ENCODE measurements at regions not wholly inside any gene's neighbourhood (a gene's known extent, or its start where the extent isn't known, plus 50 kb on each side); places are given as distances from the start of the nearest gene placed in this dataset.

DNA sequence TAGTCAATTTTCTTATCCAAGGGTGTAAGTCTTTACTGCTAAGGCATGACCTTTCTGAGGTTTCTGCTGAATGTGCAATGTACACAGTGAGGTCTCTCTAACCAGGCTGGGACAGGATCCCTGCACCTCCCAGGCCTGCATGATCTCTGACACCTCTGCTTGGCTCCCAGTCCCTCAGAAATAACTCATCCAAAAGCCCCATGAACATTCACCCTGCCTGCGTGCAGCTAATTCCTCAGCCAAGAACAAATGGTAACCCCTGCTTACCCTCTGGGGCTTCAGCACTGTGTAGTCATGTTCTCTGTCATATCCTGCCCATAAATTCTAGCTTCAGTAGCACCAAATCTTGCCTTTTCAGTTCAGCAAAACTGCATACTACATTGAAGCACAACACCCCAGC lies 1146.3 kb upstream of the MIR17HG start:
- TF ChIP-seq GATA3 (IDR thresholded peaks at IDR 0.05; ENCODE audit: low read depth, low read length) = no peak
- no peak for TF ChIP-seq GATA2 (IDR thresholded peaks at IDR 0.05; ENCODE audit: low read depth, low read length)

DNA sequence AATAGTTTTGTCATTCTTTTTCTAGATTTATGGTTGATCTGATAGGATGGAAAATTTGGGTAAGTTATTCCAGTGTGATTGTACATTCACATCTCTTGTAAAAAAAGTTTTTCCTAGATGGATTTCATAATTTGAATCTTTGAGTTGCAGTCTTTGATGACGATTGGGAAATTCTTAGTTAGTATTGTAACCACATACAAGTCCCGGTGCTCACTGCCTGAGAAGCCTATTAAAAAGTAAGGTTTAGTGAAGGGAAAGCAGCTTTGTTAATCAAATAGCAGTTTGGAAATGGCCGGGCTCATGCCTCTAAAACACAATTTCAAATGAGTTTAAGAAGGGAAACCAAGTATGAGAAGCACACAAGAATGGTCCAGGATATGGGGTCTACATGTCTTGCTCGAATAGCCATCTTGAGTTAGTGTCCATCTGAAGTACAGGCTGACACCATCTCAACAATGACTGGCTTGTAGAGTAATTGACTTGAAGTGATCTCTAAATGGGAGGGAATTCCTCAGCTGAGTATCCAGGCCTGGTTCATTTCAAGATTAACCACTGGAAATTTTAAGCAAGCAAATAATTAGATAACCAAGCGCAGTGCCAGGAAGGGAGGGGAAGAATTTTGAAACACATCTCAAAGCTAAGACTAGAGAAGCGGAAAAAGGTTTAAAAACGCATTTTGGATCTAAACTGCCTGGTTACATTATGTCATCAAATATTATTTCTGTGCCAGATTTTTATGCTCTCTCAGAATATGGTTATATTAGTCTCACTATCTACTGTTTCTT lies 1145.6 kb upstream of the MIR17HG start:
- no peak for TF ChIP-seq GATA2 (IDR thresholded peaks at IDR 0.05; ENCODE audit: low read depth, low read length)
- TF ChIP-seq GATA3 (IDR thresholded peaks at IDR 0.05; ENCODE audit: low read depth, low read length) = no peak

DNA sequence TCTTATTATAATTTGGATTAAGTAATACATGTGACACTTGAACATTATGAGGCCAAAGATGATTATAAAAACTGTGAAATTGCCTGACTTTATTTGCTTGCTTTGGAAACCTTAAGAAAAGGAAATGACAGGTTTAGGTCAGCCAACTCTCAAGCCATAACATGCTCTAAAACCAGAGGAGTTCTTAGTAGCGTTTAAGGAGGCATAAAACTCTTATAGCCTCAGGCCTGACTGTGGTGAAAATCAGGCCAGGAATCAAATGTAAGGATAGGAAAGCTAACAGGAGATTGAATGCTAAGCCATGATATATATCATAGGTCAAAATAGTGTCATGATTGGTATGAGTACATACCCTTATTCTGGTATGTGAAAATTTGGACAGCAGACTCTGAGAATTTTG lies 1142.4 kb upstream of the MIR17HG start:
- no peak for TF ChIP-seq GATA3 (IDR thresholded peaks at IDR 0.05; ENCODE audit: low read depth, low read length)
- no peak for TF ChIP-seq GATA2 (IDR thresholded peaks at IDR 0.05; ENCODE audit: low read depth, low read length)

DNA sequence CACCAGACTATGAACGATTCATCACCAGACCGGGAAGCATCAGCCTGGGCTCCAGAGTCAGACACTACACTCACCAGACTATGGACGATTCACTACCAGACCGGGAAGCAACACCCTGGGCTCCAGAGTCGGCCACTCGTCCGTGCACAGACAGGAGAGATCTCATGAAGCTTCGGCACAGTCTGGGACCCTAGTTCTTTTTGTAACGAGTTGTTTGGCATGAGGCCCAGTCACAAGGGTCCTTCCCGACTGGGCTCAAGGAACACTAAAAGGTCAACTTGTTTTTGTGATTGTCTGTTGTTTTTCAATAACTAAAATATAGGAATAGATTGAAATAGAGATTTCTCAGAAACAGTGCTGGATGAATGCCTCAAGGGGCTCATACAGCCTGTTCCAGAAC lies 1141.6 kb upstream of the MIR17HG start:
- no peak for TF ChIP-seq GATA2 (IDR thresholded peaks at IDR 0.05; ENCODE audit: low read depth, low read length)
- no peak for TF ChIP-seq GATA3 (IDR thresholded peaks at IDR 0.05; ENCODE audit: low read depth, low read length)

DNA sequence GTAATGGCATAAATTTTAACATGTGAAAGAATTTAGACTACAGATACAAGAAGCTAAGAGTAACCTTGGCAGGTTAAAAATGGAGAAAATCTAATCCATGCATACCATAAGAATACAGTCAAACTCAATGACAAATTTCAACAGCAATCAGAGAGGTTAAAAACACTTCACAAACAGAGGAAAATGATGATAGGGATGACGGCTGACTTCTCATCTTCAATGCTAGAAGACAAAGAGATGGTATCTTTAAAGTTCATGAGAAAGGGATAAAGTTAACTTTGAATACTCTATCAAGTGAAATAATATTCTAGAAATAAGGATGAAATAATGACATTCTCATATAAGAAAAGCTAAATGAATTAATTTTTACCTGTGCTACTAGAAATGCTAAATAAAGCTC lies 1130.2 kb upstream of the MIR17HG start:
- TF ChIP-seq GATA2 (IDR thresholded peaks at IDR 0.05; ENCODE audit: low read depth, low read length) = no peak
- TF ChIP-seq GATA3 (IDR thresholded peaks at IDR 0.05; ENCODE audit: low read depth, low read length) = no peak

DNA sequence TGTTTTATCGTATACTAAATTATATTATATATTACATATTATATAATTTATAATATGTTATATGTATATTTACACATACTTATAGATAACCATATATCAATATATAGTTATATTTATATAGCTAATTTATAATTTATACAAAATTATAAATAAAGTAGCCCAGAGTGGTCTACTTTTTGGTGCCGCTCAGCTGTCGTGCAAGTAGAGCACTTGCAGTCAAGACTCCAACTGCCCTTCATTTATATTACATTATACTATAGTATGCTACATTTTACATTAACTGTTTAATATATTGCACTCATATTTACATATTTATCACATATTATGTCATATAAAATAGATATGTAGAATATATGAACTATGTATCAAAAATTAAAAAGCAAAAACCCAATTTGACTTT lies 1124.7 kb upstream of the MIR17HG start:
- no peak for TF ChIP-seq GATA3 (IDR thresholded peaks at IDR 0.05; ENCODE audit: low read depth, low read length)
- TF ChIP-seq GATA2 (IDR thresholded peaks at IDR 0.05; ENCODE audit: low read depth, low read length) = no peak

DNA sequence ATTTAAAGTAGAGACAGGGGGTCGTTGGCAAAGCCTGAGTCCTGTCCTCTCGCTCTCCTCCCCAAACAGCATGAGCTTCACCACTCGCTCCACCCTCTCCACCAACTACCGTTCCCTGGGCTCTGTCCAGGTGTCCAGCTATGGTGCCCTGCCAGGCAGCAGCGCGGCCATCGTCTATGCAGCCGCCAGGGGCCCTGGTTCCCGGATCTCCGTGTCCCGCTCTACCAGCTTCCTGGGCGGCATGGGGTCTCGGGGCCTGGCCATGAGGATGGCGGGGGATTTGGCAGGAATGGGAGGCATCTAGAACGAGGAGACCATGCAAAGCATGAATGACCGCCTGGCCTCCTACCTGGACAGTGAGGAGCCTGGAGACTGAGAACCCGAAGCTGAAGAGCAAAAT lies 1117.2 kb upstream of the MIR17HG start:
- TF ChIP-seq GATA2 (IDR thresholded peaks at IDR 0.05; ENCODE audit: low read depth, low read length) (no peak), GATA3 (IDR thresholded peaks at IDR 0.05; ENCODE audit: low read depth, low read length) (no peak)

DNA sequence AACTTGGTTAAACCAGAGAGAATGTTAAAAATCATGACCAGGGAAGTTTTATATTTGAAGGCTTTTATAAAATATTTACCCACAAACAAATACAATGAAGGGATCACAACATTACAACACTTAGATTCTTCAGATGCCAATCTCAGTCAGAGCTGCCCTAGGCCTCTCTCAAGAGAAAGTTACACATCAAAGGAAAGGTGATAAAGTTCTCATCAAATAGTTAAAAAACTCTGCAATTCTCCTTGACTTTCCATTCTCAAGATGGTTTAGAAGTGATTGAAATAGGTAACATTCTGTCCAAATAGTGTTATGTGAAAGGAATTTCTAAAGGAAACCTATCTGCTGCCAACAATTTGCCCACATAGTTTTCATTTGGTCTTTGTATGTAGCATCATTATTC lies 1115.2 kb upstream of the MIR17HG start:
- TF ChIP-seq GATA2 (IDR thresholded peaks at IDR 0.05; ENCODE audit: low read depth, low read length) (no peak), GATA3 (IDR thresholded peaks at IDR 0.05; ENCODE audit: low read depth, low read length) (no peak)

DNA sequence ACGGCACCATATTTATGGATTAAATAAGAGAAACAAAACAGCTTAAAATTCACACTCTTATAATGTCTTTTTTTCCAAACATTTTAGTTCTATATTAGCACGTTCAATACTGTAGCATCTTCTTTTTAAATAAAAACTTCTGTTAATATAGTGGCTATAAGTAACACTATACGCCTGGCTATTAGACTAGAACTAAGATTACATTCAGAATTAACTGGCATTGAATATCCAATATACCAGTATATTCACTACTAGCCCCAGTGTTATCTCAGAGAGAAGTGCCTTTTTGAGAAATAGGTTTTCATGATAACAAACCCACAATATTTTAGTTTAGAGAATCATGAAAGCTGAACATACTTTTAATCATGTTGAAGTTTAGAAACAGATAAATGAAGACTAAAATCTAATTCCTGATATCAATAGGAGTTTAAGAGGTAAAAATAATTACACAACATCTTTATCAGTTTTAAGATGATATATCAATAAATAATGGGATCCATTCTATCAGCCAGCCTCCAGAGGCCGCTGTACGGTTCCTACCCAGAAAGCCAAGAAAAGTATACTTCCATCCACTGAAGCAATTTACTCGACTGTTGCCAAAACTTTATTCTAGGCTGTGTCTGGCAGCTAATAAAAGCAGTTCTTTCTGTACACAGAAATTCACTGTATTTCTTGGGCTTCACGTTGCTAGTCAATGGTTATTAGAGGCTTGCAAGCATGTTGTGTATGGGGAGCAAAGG lies 1113.4 kb upstream of the MIR17HG start:
- TF ChIP-seq GATA2 (IDR thresholded peaks at IDR 0.05; ENCODE audit: low read depth, low read length) (no peak), GATA3 (IDR thresholded peaks at IDR 0.05; ENCODE audit: low read depth, low read length) (no peak)

DNA sequence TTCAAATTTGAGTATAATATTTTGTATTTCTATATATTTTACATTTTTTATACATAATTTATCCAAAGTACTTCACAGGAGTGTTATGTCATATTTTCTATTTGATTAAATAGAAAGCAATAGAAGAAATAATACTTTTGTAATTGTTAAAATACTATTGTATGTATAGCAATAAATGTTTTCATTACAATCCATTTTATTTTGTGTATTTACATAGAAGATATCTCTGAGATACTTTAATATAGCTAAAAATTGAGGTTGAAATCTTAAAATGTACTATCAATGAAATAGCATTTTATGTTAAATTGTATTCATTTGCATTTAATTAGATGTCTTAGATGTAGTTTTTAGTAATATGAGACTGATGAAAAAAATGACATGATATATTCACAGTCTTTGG lies 1109.6 kb upstream of the MIR17HG start:
- no peak for TF ChIP-seq GATA2 (IDR thresholded peaks at IDR 0.05; ENCODE audit: low read depth, low read length)
- no peak for TF ChIP-seq GATA3 (IDR thresholded peaks at IDR 0.05; ENCODE audit: low read depth, low read length)

DNA sequence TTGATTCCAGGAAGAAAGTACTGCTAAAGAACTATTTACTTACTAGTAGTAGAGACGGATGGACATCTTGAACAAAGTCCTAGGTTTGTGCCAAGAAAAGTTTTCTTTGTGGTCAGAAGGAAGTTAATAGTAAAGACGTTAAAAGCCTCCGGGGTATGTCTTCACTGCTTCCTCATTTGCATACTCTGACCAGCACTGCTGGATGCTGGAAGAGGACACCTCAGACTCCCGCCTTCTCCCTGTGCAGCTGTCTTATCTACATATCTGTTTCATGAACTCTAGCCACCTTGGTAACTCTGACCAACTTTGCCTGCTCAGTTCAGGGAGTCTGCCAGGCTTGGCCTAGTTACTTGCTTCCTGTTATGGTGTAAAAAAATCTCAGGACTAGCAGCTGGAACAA lies 1109.1 kb upstream of the MIR17HG start:
- TF ChIP-seq GATA3 (IDR thresholded peaks at IDR 0.05; ENCODE audit: low read depth, low read length) = no peak
- TF ChIP-seq GATA2 (IDR thresholded peaks at IDR 0.05; ENCODE audit: low read depth, low read length) = no peak

DNA sequence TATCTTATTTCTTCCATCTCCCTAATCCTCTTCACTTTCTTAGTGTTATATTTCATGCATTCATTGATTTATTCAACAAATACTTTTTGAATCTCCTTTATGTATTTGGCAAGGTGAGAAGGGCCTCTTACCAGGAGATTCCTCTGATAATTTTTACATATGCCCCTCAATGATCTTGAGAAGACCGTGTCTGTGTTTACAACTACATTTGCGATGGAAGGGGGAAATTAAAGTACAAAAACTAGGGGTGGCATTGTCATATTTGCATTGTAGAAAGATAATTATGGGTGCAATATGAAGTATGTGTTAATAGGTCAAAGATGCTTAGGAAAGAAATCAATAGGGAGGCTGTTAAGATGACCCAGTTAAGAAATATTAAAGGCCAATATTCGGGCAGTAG lies 1108.4 kb upstream of the MIR17HG start:
- TF ChIP-seq GATA2 (IDR thresholded peaks at IDR 0.05; ENCODE audit: low read depth, low read length) (no peak), GATA3 (IDR thresholded peaks at IDR 0.05; ENCODE audit: low read depth, low read length) (no peak)

DNA sequence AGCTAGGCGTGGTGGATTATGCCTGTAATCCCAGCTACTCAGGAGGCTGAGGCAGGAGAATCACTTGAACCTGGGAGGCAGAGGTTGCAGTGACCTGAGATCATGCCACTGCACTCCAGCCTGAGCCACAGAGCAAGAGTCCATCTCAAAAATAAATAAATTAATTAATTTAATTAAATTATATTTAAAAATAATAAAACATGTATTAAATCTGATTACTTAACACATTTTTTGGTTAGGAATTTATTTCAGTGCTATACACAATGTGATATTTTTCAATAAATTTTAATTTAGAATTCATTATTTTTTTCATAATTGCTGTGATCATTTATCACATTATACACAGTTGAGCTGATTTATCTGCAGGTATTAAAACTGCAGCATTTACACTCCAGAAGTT lies 1101.5 kb upstream of the MIR17HG start:
- TF ChIP-seq GATA3 (IDR thresholded peaks at IDR 0.05; ENCODE audit: low read depth, low read length) = no peak
- TF ChIP-seq GATA2 (IDR thresholded peaks at IDR 0.05; ENCODE audit: low read depth, low read length) = no peak

DNA sequence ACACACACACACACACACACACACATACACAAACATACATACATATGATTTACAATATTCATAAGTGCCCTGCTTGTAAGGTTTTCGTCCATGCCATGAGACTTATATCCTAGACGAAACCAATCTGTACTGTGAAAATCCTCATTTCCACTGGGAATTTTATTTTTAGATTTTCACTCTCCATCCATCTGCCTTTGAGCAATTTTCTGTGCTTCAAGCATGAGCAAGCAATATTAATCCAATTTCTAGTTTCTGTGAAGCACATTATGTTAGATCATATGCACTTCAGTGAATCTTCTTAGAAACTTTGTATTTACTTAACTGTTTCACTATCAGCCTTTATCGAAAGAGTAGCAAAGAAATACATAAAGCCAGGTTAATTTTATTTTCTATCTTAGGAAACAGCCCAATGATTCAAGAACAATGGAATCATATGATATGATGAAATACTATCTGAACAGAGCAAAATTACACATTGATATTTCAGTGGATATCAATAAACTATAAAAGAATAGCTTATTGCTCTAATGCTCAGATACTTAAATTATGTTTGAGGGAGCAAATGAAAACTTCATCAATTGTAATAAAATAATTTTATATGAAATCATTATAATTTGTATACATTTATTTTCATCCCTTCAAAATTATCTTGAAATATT lies 1100.7 kb upstream of the MIR17HG start:
- no peak for TF ChIP-seq GATA2 (IDR thresholded peaks at IDR 0.05; ENCODE audit: low read depth, low read length)
- no peak for TF ChIP-seq GATA3 (IDR thresholded peaks at IDR 0.05; ENCODE audit: low read depth, low read length)

DNA sequence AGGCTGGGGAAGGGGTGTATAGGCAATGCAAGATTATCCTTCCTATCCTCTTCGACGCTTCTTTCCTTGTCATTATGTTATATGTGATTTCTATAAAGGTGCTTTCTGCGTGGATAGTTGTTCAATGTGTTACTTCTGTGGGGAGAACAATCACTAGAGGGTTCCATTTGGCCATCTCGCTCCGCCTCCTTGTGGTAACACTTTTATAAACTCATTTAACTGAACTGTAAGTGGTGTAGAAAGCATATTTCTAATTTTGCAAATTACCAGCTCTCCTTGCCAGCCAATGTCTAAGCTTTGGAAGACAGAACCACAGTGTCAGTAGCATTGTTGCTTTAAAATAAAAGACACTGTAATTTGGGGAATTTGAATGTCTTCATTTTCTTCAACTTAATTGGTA lies 1093.7 kb upstream of the MIR17HG start:
- TF ChIP-seq GATA3 (IDR thresholded peaks at IDR 0.05; ENCODE audit: low read depth, low read length) (no peak), GATA2 (IDR thresholded peaks at IDR 0.05; ENCODE audit: low read depth, low read length) (no peak)

Data from SH-SY5Y (cell line).